ENCODE measurements at regions not wholly inside any gene's neighbourhood (a gene's known extent, or its start where the extent isn't known, plus 50 kb on each side); places are given as distances from the start of the nearest gene placed in this dataset.

DNA sequence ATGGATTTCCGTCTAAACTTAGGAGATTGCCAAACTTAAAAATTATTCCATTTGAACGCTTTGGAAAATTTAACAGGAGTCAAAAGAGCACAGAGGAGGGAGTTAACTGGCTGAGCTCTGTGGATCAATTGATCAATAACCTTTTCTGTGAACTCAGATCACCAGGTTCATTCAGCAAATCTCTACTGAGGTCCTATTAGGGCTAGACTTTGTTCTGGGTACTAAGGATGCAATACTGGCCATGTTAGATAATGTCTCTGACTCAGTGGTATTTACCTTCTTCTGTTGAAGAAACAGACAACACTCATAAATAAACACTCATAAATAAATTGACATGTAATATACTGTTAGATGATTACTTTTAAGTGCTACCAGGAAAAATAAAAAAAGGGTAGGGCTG is 323.4 kb upstream of the SUCLG2 start:
- no peak overlapping the region for H3K4me3 Mint-ChIP-seq
- no peak overlapping the region for H3K27ac ChIP-seq (ENCODE audit: low read depth in 1 of 2, low read length in 2 of 2)
- no peaks in the 10 kb centered on the region for H3K4me1 ChIP-seq (ENCODE audit: control insufficient read depth in 1 of 2, insufficient read depth in 2 of 2, low read length in 2 of 2)
- no peaks in the 10 kb centered on the region for H3K9me3 ChIP-seq (replicated peaks in 1 of 2; ENCODE audit: control insufficient read depth in 1 of 2, insufficient read depth in 1 of 2, low read length in 2 of 2)
- H3K27me3 ChIP-seq (ENCODE audit: control insufficient read depth in 2 of 2, insufficient read depth in 2 of 2, low read length in 2 of 2) = no peaks in the 10 kb centered on the region
- no CpG with 5 or more reads among the region's 2 CpGs for WGBS (ENCODE audit: insufficient coverage)
- DNase-seq = no peak
- no peaks in the 10 kb centered on the region for H3K27me3 Mint-ChIP-seq (ENCODE audit: low read depth in 3 of 3)
- no peak overlapping the region for H3K4me3 ChIP-seq (replicated peaks in 1 of 3; ENCODE audit: low read depth in 2 of 3, low read length in 3 of 3)
- H3K79me2 ChIP-seq (ENCODE audit: insufficient read depth, low read length) = no peaks in the 10 kb centered on the region
- H4K20me1 ChIP-seq (ENCODE audit: insufficient read depth, low read length) = no peaks in the 10 kb centered on the region
- H2AFZ ChIP-seq (ENCODE audit: insufficient read depth, low read depth, low read length, poor library complexity, severe bottlenecking) = no peak overlapping the region
- H3K36me3 ChIP-seq (replicated peaks in 1 of 2; ENCODE audit: control insufficient read depth in 1 of 2, insufficient read depth in 2 of 2, low read length in 2 of 2) = no peaks in the 10 kb centered on the region
- no peaks in the 10 kb centered on the region for H3K36me3 Mint-ChIP-seq
- H3K4me2 ChIP-seq (replicated peaks; ENCODE audit: extremely low read depth, low read length, poor library complexity, severe bottlenecking) = no peak overlapping the region
- TF ChIP-seq, protein P1, sequence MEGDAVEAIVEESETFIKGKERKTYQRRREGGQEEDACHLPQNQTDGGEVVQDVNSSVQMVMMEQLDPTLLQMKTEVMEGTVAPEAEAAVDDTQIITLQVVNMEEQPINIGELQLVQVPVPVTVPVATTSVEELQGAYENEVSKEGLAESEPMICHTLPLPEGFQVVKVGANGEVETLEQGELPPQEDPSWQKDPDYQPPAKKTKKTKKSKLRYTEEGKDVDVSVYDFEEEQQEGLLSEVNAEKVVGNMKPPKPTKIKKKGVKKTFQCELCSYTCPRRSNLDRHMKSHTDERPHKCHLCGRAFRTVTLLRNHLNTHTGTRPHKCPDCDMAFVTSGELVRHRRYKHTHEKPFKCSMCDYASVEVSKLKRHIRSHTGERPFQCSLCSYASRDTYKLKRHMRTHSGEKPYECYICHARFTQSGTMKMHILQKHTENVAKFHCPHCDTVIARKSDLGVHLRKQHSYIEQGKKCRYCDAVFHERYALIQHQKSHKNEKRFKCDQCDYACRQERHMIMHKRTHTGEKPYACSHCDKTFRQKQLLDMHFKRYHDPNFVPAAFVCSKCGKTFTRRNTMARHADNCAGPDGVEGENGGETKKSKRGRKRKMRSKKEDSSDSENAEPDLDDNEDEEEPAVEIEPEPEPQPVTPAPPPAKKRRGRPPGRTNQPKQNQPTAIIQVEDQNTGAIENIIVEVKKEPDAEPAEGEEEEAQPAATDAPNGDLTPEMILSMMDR (IDR thresholded peaks at IDR 0.05) = no peak
- H3K4me1 Mint-ChIP-seq = no peaks in the 10 kb centered on the region
- H3K27ac Mint-ChIP-seq = no peak overlapping the region
- H3K9me3 Mint-ChIP-seq = peaks cover 0 to 1% (median 0%) of the 10 kb centered on the region in 7 donors
- intact Hi-C loops (cut with micrococcal nuclease) = no loop called here
- no peak overlapping the region for H3K9ac ChIP-seq (ENCODE audit: insufficient read depth, low read length, poor library complexity, severe bottlenecking)

DNA sequence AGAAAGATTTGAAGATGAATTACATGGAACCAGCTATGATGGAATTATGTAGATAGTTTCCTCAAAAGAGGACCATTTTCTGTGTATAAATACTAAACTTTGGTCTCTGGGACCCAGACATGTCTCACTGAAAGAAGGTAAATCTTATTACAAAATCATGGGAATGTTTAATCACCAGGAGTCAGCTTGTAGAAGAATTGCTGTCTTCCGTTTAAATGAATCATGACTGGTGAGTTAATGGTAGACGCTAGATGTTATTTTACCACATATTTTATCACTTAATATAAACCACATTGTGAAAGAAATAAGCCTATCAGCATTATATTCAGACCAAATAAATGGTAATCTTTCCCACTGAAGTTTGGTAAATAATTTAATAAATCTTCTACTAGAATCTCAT is 322.3 kb upstream of the SUCLG2 start:
- Mint-ChIP-seq H3K4me1 (no peaks in the 10 kb centered on the region), H3K27me3 (ENCODE audit: low read depth in 3 of 3) (no peaks in the 10 kb centered on the region), H3K36me3 (no peaks in the 10 kb centered on the region), H3K4me3 (no peak overlapping the region), H3K27ac (no peak overlapping the region), H3K9me3 (peaks cover 0 to 1% (median 0%) of the 10 kb centered on the region in 7 donors)
- H3K9ac ChIP-seq (ENCODE audit: insufficient read depth, low read length, poor library complexity, severe bottlenecking) = no peak overlapping the region
- WGBS (ENCODE audit: insufficient coverage) = no CpG with 5 or more reads among the region's 2 CpGs
- no peaks in the 10 kb centered on the region for H3K9me3 ChIP-seq (replicated peaks in 1 of 2; ENCODE audit: control insufficient read depth in 1 of 2, insufficient read depth in 1 of 2, low read length in 2 of 2)
- TF ChIP-seq, protein P1 (IDR thresholded peaks at IDR 0.05) = no peak
- no peaks in the 10 kb centered on the region for H3K36me3 ChIP-seq (replicated peaks in 1 of 2; ENCODE audit: control insufficient read depth in 1 of 2, insufficient read depth in 2 of 2, low read length in 2 of 2)
- no peaks in the 10 kb centered on the region for H4K20me1 ChIP-seq (ENCODE audit: insufficient read depth, low read length)
- no peaks in the 10 kb centered on the region for H3K27me3 ChIP-seq (ENCODE audit: control insufficient read depth in 2 of 2, insufficient read depth in 2 of 2, low read length in 2 of 2)
- no peaks in the 10 kb centered on the region for H3K4me1 ChIP-seq (ENCODE audit: control insufficient read depth in 1 of 2, insufficient read depth in 2 of 2, low read length in 2 of 2)
- H3K79me2 ChIP-seq (ENCODE audit: insufficient read depth, low read length) = no peaks in the 10 kb centered on the region
- no peak overlapping the region for H3K27ac ChIP-seq (ENCODE audit: low read depth in 1 of 2, low read length in 2 of 2)
- H3K4me3 ChIP-seq (replicated peaks in 1 of 3; ENCODE audit: low read depth in 2 of 3, low read length in 3 of 3) = no peak overlapping the region
- no peak overlapping the region for H2AFZ ChIP-seq (ENCODE audit: insufficient read depth, low read depth, low read length, poor library complexity, severe bottlenecking)
- intact Hi-C loops (cut with micrococcal nuclease) = no loop called here
- H3K4me2 ChIP-seq (replicated peaks; ENCODE audit: extremely low read depth, low read length, poor library complexity, severe bottlenecking) = no peak overlapping the region
- no peak for DNase-seq
